ENCODE measurements at regions not wholly inside any gene's neighbourhood (a gene's known extent, or its start where the extent isn't known, plus 50 kb on each side); places are given as distances from the start of the nearest gene placed in this dataset.

DNA sequence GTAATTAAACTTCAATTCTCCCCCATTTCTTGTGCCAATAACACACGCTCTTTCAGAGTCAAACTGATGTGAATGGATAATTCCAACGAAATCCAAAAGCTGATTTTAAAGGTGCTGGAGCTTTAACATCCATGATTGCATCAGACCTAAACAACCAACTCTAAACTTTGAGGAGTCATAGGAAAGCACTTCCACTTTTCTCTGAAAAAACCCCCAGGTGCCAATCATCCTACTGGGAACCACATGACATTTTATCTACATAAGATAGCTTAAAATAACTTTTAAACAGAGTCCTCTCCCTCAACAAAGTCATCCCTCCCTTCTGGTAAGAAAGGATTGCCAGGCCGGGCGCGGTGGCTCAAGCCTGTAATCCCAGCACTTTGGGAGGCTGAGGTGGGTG, 167.7 kb upstream of the PDE10A start:
- TF ChIP-seq, protein P1, sequence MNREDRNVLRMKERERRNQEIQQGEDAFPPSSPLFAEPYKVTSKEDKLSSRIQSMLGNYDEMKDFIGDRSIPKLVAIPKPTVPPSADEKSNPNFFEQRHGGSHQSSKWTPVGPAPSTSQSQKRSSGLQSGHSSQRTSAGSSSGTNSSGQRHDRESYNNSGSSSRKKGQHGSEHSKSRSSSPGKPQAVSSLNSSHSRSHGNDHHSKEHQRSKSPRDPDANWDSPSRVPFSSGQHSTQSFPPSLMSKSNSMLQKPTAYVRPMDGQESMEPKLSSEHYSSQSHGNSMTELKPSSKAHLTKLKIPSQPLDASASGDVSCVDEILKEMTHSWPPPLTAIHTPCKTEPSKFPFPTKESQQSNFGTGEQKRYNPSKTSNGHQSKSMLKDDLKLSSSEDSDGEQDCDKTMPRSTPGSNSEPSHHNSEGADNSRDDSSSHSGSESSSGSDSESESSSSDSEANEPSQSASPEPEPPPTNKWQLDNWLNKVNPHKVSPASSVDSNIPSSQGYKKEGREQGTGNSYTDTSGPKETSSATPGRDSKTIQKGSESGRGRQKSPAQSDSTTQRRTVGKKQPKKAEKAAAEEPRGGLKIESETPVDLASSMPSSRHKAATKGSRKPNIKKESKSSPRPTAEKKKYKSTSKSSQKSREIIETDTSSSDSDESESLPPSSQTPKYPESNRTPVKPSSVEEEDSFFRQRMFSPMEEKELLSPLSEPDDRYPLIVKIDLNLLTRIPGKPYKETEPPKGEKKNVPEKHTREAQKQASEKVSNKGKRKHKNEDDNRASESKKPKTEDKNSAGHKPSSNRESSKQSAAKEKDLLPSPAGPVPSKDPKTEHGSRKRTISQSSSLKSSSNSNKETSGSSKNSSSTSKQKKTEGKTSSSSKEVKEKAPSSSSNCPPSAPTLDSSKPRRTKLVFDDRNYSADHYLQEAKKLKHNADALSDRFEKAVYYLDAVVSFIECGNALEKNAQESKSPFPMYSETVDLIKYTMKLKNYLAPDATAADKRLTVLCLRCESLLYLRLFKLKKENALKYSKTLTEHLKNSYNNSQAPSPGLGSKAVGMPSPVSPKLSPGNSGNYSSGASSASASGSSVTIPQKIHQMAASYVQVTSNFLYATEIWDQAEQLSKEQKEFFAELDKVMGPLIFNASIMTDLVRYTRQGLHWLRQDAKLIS (CRISPR knock-in tag; IDR thresholded peaks at IDR 0.05; ENCODE audit: borderline replicate concordance) = no peak
- TF ChIP-seq CBFB (CRISPR knock-in tag; IDR thresholded peaks at IDR 0.05; ENCODE audit: low read depth) = no peak
- TF ChIP-seq, protein P2, sequence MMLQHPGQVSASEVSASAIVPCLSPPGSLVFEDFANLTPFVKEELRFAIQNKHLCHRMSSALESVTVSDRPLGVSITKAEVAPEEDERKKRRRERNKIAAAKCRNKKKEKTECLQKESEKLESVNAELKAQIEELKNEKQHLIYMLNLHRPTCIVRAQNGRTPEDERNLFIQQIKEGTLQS (CRISPR knock-in tag; conservative IDR thresholded peaks at IDR 0.05) = no peak
- TF ChIP-seq, protein P3, sequence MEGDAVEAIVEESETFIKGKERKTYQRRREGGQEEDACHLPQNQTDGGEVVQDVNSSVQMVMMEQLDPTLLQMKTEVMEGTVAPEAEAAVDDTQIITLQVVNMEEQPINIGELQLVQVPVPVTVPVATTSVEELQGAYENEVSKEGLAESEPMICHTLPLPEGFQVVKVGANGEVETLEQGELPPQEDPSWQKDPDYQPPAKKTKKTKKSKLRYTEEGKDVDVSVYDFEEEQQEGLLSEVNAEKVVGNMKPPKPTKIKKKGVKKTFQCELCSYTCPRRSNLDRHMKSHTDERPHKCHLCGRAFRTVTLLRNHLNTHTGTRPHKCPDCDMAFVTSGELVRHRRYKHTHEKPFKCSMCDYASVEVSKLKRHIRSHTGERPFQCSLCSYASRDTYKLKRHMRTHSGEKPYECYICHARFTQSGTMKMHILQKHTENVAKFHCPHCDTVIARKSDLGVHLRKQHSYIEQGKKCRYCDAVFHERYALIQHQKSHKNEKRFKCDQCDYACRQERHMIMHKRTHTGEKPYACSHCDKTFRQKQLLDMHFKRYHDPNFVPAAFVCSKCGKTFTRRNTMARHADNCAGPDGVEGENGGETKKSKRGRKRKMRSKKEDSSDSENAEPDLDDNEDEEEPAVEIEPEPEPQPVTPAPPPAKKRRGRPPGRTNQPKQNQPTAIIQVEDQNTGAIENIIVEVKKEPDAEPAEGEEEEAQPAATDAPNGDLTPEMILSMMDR (IDR thresholded peaks at IDR 0.05) = no peak
- TF ChIP-seq, protein P4, sequence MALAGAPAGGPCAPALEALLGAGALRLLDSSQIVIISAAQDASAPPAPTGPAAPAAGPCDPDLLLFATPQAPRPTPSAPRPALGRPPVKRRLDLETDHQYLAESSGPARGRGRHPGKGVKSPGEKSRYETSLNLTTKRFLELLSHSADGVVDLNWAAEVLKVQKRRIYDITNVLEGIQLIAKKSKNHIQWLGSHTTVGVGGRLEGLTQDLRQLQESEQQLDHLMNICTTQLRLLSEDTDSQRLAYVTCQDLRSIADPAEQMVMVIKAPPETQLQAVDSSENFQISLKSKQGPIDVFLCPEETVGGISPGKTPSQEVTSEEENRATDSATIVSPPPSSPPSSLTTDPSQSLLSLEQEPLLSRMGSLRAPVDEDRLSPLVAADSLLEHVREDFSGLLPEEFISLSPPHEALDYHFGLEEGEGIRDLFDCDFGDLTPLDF (CRISPR knock-in tag; IDR thresholded peaks at IDR 0.05) = no peak
